HPDE6-E6E7 (cell line): ENCODE measurements at regions not wholly inside any gene's neighbourhood (a gene's known extent, or its start where the extent isn't known, plus 50 kb on each side); places are given as distances from the start of the nearest gene placed in this dataset.

Experiments
- DNase-seq: peaks from one replicate; pipeline ENCODE4 v3.0.0; 2011; ENCODE audit warnings: missing footprints; ENCODE audit errors: extremely low spot score

DNA sequence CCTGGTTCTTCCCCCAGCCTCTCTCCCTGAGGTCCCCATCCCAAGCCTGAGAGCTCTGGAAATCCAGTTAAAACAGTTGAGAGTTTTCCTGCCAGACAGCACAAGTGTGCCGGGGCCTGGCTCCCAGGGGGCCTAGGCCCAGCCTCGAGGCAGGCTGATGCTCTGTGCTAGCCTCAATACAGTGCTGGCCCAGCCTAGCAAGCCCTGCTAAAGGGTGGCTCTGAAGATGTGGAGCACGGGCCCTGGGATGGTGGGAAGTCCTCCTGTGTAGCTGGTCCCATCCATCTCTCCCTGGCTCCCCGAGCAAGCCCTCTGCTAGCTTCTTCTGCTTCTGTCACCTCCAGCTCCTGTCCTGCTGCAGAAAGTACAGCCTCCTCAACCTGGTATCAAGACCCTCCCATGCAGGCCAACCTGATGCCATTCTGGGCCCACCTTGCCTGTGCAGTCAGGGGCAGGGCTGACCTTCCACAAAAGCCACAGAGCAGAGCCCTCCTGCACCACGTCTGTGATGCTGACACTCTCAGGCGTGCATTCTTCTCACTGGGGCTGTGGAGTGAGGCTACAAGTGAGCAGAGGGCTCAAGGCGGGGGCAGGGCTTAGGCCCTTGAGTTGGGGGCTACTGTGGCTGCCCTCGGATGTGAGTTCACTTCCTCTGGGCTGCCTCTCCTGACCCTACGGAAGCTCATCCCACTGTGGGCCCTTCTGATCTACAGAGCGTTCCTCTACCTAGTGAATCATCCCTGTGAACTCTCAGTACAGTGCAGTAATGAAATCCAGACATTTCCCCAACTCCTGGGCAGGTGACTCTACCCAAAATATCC is 60.1 kb upstream of the LAPTM4A start:
- no peak for DNase-seq

DNA sequence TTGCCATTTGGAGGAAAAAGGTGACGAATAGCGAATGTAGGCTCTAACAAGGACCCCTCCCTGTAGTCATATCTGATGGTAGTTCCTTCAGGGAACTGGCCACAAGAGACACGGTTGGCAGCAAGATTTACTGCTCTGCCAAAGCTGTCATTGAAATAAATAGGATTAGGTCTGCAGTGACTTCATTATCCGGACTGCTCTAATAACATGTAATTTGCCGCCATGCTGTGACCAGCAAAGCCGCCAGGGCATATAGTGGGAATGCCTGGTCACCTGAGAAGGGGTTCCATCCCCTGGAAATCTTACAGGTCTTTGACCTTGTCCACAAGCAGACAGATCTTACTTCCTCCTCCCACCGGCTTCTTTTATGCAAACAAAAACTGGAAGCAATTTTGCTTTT is 59.4 kb upstream of the LAPTM4A start:
- DNase-seq: no peak

DNA sequence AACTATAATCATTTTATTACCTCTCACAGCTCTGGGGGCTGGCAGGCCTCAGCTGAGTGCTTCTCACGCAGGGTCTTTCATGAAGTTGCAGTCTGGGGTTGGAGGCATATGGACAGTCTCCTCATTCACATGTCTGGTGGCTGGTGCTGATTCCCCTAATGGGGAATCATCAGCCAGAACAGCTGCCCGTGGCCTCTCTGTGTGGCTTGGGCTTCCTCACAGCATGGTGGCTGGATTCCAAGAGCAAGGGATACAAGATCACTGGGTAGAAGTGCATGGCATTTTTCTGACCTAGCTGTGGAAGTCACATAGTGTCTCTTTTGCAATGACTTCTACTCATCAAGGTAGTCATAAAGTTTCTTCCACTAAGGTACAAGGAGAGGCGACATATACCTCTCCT is 59.0 kb upstream of the LAPTM4A start:
- DNase-seq: no peak

DNA sequence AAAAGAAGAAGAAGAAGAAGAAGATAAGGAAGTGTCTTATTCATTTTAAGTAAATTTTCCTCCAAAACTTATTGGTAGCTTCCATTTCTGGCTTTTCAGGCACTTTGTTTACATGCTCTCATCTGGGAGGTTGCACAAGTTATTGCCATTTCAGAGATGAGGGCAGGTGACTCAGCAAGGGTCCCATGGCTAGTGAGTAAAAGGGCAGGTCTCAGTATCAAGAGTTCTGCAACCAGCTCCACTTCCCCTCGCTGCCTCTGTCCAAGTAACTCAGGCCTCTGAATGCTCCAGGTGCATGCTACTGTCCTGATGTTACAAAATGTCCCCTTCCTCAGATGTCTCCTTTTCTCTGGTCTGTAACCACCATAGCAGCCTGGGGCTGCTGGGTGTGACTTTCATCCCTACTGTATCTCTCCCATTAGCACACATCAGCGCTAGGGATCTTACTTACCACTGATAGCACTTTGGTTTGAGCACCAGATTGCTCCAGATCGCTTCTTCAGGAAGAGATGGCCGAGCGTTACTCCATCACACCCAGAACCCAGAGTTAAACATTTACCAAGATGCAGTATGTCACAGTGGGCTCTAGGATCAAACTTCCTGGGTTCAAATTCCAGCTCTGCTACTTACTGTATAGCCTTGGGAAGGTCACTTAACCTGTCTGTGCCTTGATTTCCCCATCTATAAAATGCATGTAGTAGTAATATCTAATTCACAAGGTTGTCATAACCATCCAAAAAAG is 57.4 kb upstream of the LAPTM4A start:
- peak; percentile 61 for DNase-seq

DNA sequence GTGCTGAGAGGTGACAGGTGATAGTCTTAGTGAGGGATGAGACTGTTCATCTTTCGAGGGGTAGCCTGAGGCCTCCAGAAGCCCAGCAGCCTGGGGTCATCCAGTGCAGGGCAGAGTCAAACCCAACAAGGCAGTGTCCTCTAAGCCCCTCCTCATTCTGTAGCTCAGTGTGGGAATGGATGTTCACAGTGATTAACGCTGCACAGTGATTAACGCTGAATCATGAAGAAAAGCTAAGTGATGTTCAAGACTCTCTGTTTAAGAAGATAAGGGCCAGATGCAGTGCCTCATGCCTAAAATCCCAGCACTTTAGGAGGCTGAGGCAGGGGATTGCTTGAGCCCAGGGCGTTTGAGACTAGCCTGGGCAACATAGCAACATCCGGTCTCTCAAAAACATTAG is 56.3 kb upstream of the LAPTM4A start:
- no peak for DNase-seq

DNA sequence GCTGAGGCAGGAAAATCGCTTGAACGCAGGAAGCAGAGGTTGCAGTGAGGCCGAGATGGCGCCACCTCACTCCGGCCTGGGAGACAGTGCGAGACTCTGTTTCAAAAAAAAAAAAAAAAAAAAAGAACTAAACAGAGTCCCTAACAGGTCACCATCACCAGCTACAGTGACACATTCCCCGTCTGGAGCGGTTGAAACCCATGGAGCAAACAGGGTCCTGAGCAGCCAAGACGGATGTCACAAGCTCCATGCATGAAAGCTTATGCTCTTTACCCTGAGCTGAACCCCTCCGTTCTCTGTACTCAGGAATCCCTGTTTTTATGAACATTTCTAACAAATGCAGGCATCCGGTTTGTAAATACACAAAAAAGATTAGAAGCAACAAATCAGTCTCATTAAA is 55.9 kb upstream of the LAPTM4A start:
- DNase-seq: no peak

DNA sequence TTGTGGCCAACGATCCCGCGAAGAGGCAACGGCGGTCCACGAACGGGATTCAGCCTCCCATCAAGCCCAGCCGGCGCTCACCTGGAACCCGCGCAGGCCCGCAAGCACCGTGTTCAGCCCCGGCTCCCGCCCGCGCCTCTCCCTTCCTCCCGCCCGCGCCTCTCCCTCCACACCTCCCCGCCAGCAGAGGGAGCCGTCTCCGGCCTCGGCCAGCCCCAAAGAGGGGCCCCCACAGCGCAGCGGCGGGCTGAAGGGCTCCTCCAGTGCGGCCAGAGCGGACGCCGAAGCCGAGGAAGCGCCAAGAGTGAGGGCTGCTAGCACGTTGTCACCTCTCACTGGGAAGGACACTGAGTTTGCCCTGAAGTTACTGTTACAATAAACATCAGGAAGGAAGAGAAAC is 55.3 kb upstream of the LAPTM4A start:
- no peak for DNase-seq

DNA sequence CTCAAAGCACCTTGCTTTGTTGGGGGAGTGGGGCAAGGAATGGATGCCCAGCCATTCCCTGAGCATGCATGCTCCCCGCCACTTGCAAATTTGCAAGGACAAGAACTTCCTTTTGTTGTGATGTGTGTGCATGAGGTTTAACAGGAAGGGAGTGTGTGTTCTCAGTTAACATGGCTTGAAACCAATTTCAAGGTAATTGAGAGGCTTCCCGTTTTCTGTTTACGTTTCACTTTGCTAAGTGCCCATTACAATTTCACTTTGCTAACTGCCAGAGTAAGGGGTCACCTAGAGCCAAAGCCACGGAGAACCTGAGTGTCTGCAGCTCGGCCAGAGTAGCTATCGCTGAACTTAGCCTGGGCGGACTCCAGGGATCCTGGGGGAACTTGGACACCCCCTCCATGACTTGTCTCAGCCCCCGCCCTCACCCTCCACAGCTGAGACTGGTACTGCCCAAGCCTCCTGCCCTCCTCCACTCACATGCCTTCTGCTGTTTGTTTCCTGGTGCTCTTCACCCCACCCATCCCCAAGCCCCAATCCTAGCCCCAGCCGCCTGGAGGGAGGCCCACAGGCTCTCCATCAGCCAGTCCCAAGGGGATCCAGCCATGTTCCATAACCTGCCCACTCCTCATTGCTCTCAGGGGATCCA is 53.6 kb upstream of the LAPTM4A start:
- no peak for DNase-seq

DNA sequence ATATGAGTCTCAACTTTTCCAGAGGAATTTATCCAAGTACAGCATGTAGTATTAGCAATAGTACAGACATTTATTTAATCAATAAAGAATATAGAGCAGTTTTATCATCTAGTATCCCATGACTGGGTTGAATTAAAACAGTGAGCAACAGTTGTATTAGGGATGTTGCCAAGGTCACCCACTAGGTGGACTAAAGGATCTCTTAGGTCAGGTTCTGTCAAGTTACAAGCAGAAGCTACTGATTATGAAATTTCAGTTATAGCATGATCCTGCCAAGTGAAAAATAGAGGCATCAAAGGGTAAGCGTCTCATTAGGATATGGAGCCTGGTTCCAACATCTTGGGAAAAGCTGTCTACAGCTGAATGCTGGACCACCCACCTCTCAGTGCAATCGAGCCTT is 52.1 kb upstream of the LAPTM4A start:
- no peak for DNase-seq
